ENCODE measurements at regions not wholly inside any gene's neighbourhood (a gene's known extent, or its start where the extent isn't known, plus 50 kb on each side); places are given as distances from the start of the nearest gene placed in this dataset.
"Not testable (repeated sequence)": the region's sequence is repeated elsewhere in the genome, so short reads cannot be mapped to it uniquely, and the experiment has no call there.

- no peak overlapping the region for H3K27ac Mint-ChIP-seq
Measured at GRCh38 chr5:124612023-124612422, 134.4 kb downstream of the ZNF608 start.

GRCh38 chr5:124611262-124611661 is 135.2 kb downstream of the ZNF608 start:
- H3K4me1 Mint-ChIP-seq: not testable (repeated sequence)

More at GRCh38 chr5:124612023-124612422, 134.4 kb downstream of the ZNF608 start:
- no peak for DNase-seq
- Mint-ChIP-seq H3K4me1 (peaks cover 3% of the 10 kb centered on the region), H3K36me3 (no peaks in the 10 kb centered on the region), H3K27me3 (peaks cover 8% of the 10 kb centered on the region), H3K4me3 (no peak overlapping the region), H3K9me3 (peaks cover 3% of the 10 kb centered on the region)
- POLR2A ChIA-PET: no interaction called here
- ATAC-seq (ENCODE audit: low read depth): no peak

GRCh38 chr5:124609685-124610084 is 136.8 kb downstream of the ZNF608 start:
- H3K4me3 Mint-ChIP-seq: not testable (repeated sequence)

More at GRCh38 chr5:124611262-124611661, 135.2 kb downstream of the ZNF608 start:
- H3K27ac Mint-ChIP-seq; DNase-seq; H3K27me3 Mint-ChIP-seq; POLR2A ChIA-PET; H3K9me3 Mint-ChIP-seq; ATAC-seq (ENCODE audit: low read depth); H3K36me3 Mint-ChIP-seq; H3K4me3 Mint-ChIP-seq: not testable (repeated sequence)

GRCh38 chr5:124606543-124606942 is 139.9 kb downstream of the ZNF608 start:
- Mint-ChIP-seq H3K27me3 (peaks cover 4% of the 10 kb centered on the region), H3K4me3 (no peak overlapping the region), H3K9me3 (peaks cover 3% of the 10 kb centered on the region), H3K4me1 (peaks cover 3% of the 10 kb centered on the region), H3K36me3 (no peaks in the 10 kb centered on the region), H3K27ac (no peak overlapping the region)
- POLR2A ChIA-PET: no interaction called here
- no peak for DNase-seq
- ATAC-seq (ENCODE audit: low read depth): no peak

More at GRCh38 chr5:124609685-124610084, 136.8 kb downstream of the ZNF608 start:
- H3K36me3 Mint-ChIP-seq; H3K27ac Mint-ChIP-seq; H3K27me3 Mint-ChIP-seq; DNase-seq; H3K9me3 Mint-ChIP-seq; ATAC-seq (ENCODE audit: low read depth); H3K4me1 Mint-ChIP-seq; POLR2A ChIA-PET: not testable (repeated sequence)

GRCh38 chr5:124606093-124606492 is 140.3 kb downstream of the ZNF608 start:
- Mint-ChIP-seq H3K27me3 (peaks cover 4% of the 10 kb centered on the region), H3K36me3 (no peaks in the 10 kb centered on the region), H3K4me3 (no peak overlapping the region), H3K27ac (no peak overlapping the region), H3K4me1 (peaks cover 3% of the 10 kb centered on the region), H3K9me3 (peaks cover 3% of the 10 kb centered on the region)
- POLR2A ChIA-PET: no interaction called here
- ATAC-seq (ENCODE audit: low read depth) (no peak), DNase-seq (no peak)

GRCh38 chr5:124605541-124605940 is 140.9 kb downstream of the ZNF608 start:
- Mint-ChIP-seq H3K27me3 (peaks cover 4% of the 10 kb centered on the region), H3K9me3 (peaks cover 3% of the 10 kb centered on the region), H3K36me3 (no peaks in the 10 kb centered on the region), H3K27ac (no peak overlapping the region), H3K4me3 (no peak overlapping the region), H3K4me1 (no peaks in the 10 kb centered on the region)
- no peak for ATAC-seq (ENCODE audit: low read depth)
- POLR2A ChIA-PET: no interaction called here
- DNase-seq: no peak

GRCh38 chr5:124604419-124604818 is 142.0 kb downstream of the ZNF608 start:
- Mint-ChIP-seq H3K9me3 (peaks cover 3% of the 10 kb centered on the region), H3K36me3 (no peaks in the 10 kb centered on the region), H3K27me3 (peaks cover 6% of the 10 kb centered on the region), H3K4me3 (no peak overlapping the region), H3K4me1 (no peaks in the 10 kb centered on the region), H3K27ac (no peak overlapping the region)
- ATAC-seq (ENCODE audit: low read depth) (no peak), DNase-seq (no peak)
- POLR2A ChIA-PET: no interaction called here

- Mint-ChIP-seq H3K9me3 (no peaks in the 10 kb centered on the region), H3K27me3 (peaks cover 2% of the 10 kb centered on the region), H3K36me3 (no peaks in the 10 kb centered on the region), H3K27ac (no peak overlapping the region), H3K4me3 (no peak overlapping the region), H3K4me1 (no peaks in the 10 kb centered on the region)
- POLR2A ChIA-PET: no interaction called here
- DNase-seq (no peak), ATAC-seq (ENCODE audit: low read depth) (no peak)
Measured at GRCh38 chr5:124602925-124603650, 143.4 kb downstream of the ZNF608 start.

- Mint-ChIP-seq H3K36me3 (no peaks in the 10 kb centered on the region), H3K4me1 (no peaks in the 10 kb centered on the region), H3K9me3 (no peaks in the 10 kb centered on the region), H3K4me3 (no peak overlapping the region), H3K27me3 (peaks cover 2% of the 10 kb centered on the region), H3K27ac (no peak overlapping the region)
- POLR2A ChIA-PET: no interaction called here
- DNase-seq: no peak
- no peak for ATAC-seq (ENCODE audit: low read depth)
Measured at GRCh38 chr5:124599028-124599973, 147.1 kb downstream of the ZNF608 start.

GRCh38 chr5:124596595-124597421 is 149.6 kb downstream of the ZNF608 start:
- Mint-ChIP-seq H3K27me3 (peaks cover 2% of the 10 kb centered on the region), H3K4me3 (no peak overlapping the region)
- POLR2A ChIA-PET: no interaction called here

GRCh38 chr5:124593952-124594351 is 152.5 kb downstream of the ZNF608 start:
- H3K27me3 Mint-ChIP-seq: no peaks in the 10 kb centered on the region
- H3K36me3 Mint-ChIP-seq: no peaks in the 10 kb centered on the region
- no peak for DNase-seq
- no peaks in the 10 kb centered on the region for H3K9me3 Mint-ChIP-seq
- POLR2A ChIA-PET: no interaction called here
- H3K27ac Mint-ChIP-seq: no peak overlapping the region
- no peaks in the 10 kb centered on the region for H3K4me1 Mint-ChIP-seq
- H3K4me3 Mint-ChIP-seq: no peak overlapping the region
- no peak for ATAC-seq (ENCODE audit: low read depth)

More at GRCh38 chr5:124596595-124597421, 149.6 kb downstream of the ZNF608 start:
- no peaks in the 10 kb centered on the region for H3K4me1 Mint-ChIP-seq
- no peak for ATAC-seq (ENCODE audit: low read depth)
- H3K9me3 Mint-ChIP-seq: no peaks in the 10 kb centered on the region
- no peaks in the 10 kb centered on the region for H3K36me3 Mint-ChIP-seq
- DNase-seq: no peak
- H3K27ac Mint-ChIP-seq: no peak overlapping the region

- no peaks in the 10 kb centered on the region for H3K36me3 Mint-ChIP-seq
- no peaks in the 10 kb centered on the region for H3K9me3 Mint-ChIP-seq
- ATAC-seq (ENCODE audit: low read depth): no peak
- no peak overlapping the region for H3K27ac Mint-ChIP-seq
- H3K4me1 Mint-ChIP-seq: no peaks in the 10 kb centered on the region
- H3K27me3 Mint-ChIP-seq: no peaks in the 10 kb centered on the region
- POLR2A ChIA-PET: no interaction called here
- H3K4me3 Mint-ChIP-seq: no peak overlapping the region
- no peak for DNase-seq
Measured at GRCh38 chr5:124592891-124593290, 153.5 kb downstream of the ZNF608 start.

- DNase-seq: no peak
- Mint-ChIP-seq H3K36me3 (no peaks in the 10 kb centered on the region), H3K27me3 (no peaks in the 10 kb centered on the region), H3K9me3 (no peaks in the 10 kb centered on the region), H3K4me1 (no peaks in the 10 kb centered on the region), H3K4me3 (no peak overlapping the region), H3K27ac (no peak overlapping the region)
- POLR2A ChIA-PET: no interaction called here
- ATAC-seq (ENCODE audit: low read depth): no peak
Measured at GRCh38 chr5:124591583-124591982, 154.9 kb downstream of the ZNF608 start.

Data from activated naive CD8-positive, alpha-beta T cell treated with anti-CD3 and anti-CD28 coated beads, Interleukin-2, amount 10 ng/mL, durations not matched to agents 7 days and 5 days (primary cell).